HCT116 (cell line): ENCODE measurements at regions not wholly inside any gene's neighbourhood (a gene's known extent, or its start where the extent isn't known, plus 50 kb on each side); places are given as distances from the start of the nearest gene placed in this dataset.

ENCODE experiments used
- ATAC-seq: fragments of 200-7000 bp; cut with Tn5 transposase; 2 replicates; pipeline ENCODE4 v1.9.1; 2020; ENCODE audit warnings: mild to moderate bottlenecking, moderate library complexity
- BruUV-seq: library from RNA; stranded (reverse); fragments of 400-500 nt; replicated peaks from 2 replicates; lab custom pipeline; 2021; lab: Mats Ljungman, UMichigan
- CTCF ChIA-PET: fragments of 300-600 bp; sonication (Branson Sonifier 250); formaldehyde crosslinking; loops from one replicate; lab custom pipeline; 2021; ENCODE audit warnings: antibody characterized with exemption; lab: Charles Lee
- POLR2A ChIA-PET: fragments of 300-600, 350-600 bp; sonication (Branson Sonifier 250); formaldehyde crosslinking; loops from one replicate; lab custom pipeline; 2021; ENCODE audit warnings: antibody characterized with exemption; lab: Charles Lee
- RAD21 ChIA-PET, 2 experiments: fragments of 300-600 bp; sonication (Branson Sonifier 250); formaldehyde crosslinking; loops; one replicate each; lab custom pipeline; 2023; ENCODE audit warnings: low total read pairs in 2 of 2; ENCODE audit not compliant: uncharacterized antibody in 2 of 2, unreplicated experiment in 2 of 2, low non-redundant PET in 1 of 2; lab: Charles Lee
- DNase-seq: peaks from one replicate; pipeline ENCODE4 v3.0.0-alpha.2; 2010; ENCODE audit warnings: low read depth, low spot score
- H2AFZ ChIP-seq: fragments of 200-600 bp; shearing (Covaris generic), sonication (generic); 2 replicates; pipeline ENCODE4 v1.6.1; 2017; ENCODE audit warnings: low read depth, mixed run types, mixed read lengths, antibody characterized with exemption, low read length; ENCODE audit not compliant: poor library complexity, severe bottlenecking
- H3K27ac ChIP-seq: 2 replicates; pipeline ENCODE4 v1.5.1; 2012; ENCODE audit warnings: low read depth, low read length
- H3K27me3 ChIP-seq: fragments of 200-600 bp; sonication (generic); 2 replicates; pipeline ENCODE4 v1.6.1; 2016; ENCODE audit warnings: mixed run types, low read length, mixed read lengths; ENCODE audit not compliant: insufficient read depth
- H3K36me3 ChIP-seq, 2 experiments: fragments of 200-500 bp in 1 of 2; fragments of 200-600 bp in 1 of 2; sonication (Bioruptor generic) in 1 of 2; sonication (generic) in 1 of 2; 2 replicates each; pipeline versions ENCODE4 v1.5.1 to v1.6.1; 2014 to 2016; ENCODE audit warnings: low read length in 2 of 2, inconsistent platforms in 1 of 2, mixed read lengths in 1 of 2, mixed run types in 1 of 2; ENCODE audit not compliant: insufficient read depth in 2 of 2, control insufficient read depth in 1 of 2
- H3K4me1 ChIP-seq, 2 experiments: fragments of 200-600 bp in 1 of 2; sonication (generic) in 1 of 2; 2 replicates each; pipeline versions ENCODE4 v1.5.1 to v1.6.1; 2012 to 2017; ENCODE audit warnings: low read length in 2 of 2, inconsistent platforms in 1 of 2, mild to moderate bottlenecking in 1 of 2, mixed read lengths in 1 of 2, mixed run types in 1 of 2, moderate library complexity in 1 of 2; ENCODE audit not compliant: insufficient read depth in 2 of 2, control insufficient read depth in 1 of 2
- H3K4me2 ChIP-seq: fragments of 200-600 bp; sonication (generic); 2 replicates; pipeline ENCODE4 v1.6.1; 2017; ENCODE audit warnings: mixed run types, low read length, mixed read lengths
- H3K4me3 ChIP-seq, 2 experiments: fragments of 200-600 bp in 1 of 2; sonication (generic) in 1 of 2; replicated peaks in 1 of 2; 2 replicates each; pipeline ENCODE4 v1.5.1; 2011 to 2016; ENCODE audit warnings: low read length in 2 of 2, control low read depth in 1 of 2, low read depth in 1 of 2, mild to moderate bottlenecking in 1 of 2, mixed read lengths in 1 of 2, mixed run types in 1 of 2
- H3K79me2 ChIP-seq: fragments of 200-600 bp; sonication (generic); 2 replicates; pipeline ENCODE4 v1.6.1; 2017; ENCODE audit warnings: mild to moderate bottlenecking, mixed run types, low read length, moderate library complexity, mixed read lengths; ENCODE audit not compliant: insufficient read depth
- H3K9ac ChIP-seq: fragments of 200-600 bp; sonication (generic); 2 replicates; pipeline ENCODE4 v1.6.1; 2016; ENCODE audit warnings: low read length, mixed read lengths
- H3K9me2 ChIP-seq: fragments of 200-600 bp; sonication (generic), shearing (Covaris generic); 2 replicates; pipeline ENCODE4 v1.6.1; 2017; ENCODE audit warnings: mixed run types, mild to moderate bottlenecking, moderate library complexity; ENCODE audit not compliant: insufficient read depth
- H3K9me3 ChIP-seq, 2 experiments: fragments of 200-500 bp in 1 of 2; fragments of 200-600 bp in 1 of 2; sonication (Bioruptor generic) in 1 of 2; sonication (generic) in 1 of 2; 2 replicates each; pipeline ENCODE4 v1.6.1; 2014 to 2017; ENCODE audit warnings: low read length in 2 of 2, mixed read lengths in 2 of 2, inconsistent platforms in 1 of 2, low read depth in 1 of 2, mild to moderate bottlenecking in 1 of 2, mixed run types in 1 of 2, moderate library complexity in 1 of 2; ENCODE audit not compliant: control insufficient read depth in 1 of 2, insufficient read depth in 1 of 2
- H4K20me1 ChIP-seq: fragments of 200-600 bp; sonication (generic), shearing (Covaris generic); 2 replicates; pipeline ENCODE4 v1.6.1; 2017; ENCODE audit warnings: mixed run types, mild to moderate bottlenecking, moderate library complexity; ENCODE audit not compliant: insufficient read depth
- CBX3 ChIP-seq: IDR thresholded peaks from 2 replicates; pipeline ENCODE4 v1.6.1; 2012; ENCODE audit warnings: low read depth
- EGR1 ChIP-seq: IDR thresholded peaks from 2 replicates; pipeline ENCODE4 v1.6.1; 2012; ENCODE audit warnings: low read depth
- EZH2 ChIP-seq: fragments of 200-600 bp; sonication (generic); IDR thresholded peaks from 2 replicates; pipeline ENCODE4 v1.6.1; 2017; ENCODE audit warnings: antibody characterized with exemption, mixed run types
- FOSL1 ChIP-seq: IDR thresholded peaks from 2 replicates; pipeline ENCODE4 v1.6.1; 2012; ENCODE audit warnings: low read depth
- JUND ChIP-seq: IDR thresholded peaks from 2 replicates; pipeline ENCODE4 v1.6.1; 2012
- POLR2A ChIP-seq: IDR thresholded peaks from 2 replicates; pipeline ENCODE4 v1.7.0; 2011; ENCODE audit warnings: borderline replicate concordance; ENCODE audit not compliant: insufficient read depth, insufficient read length; ENCODE audit errors: extremely low read depth
- RAD21 ChIP-seq: IDR thresholded peaks from 2 replicates; pipeline ENCODE4 v1.6.1; 2012; ENCODE audit warnings: low read depth, mild to moderate bottlenecking
- REST ChIP-seq: IDR thresholded peaks from 2 replicates; pipeline ENCODE4 v1.6.1; 2012; ENCODE audit warnings: low read depth
- SP1 ChIP-seq: IDR thresholded peaks from 2 replicates; pipeline ENCODE4 v1.6.1; 2012; ENCODE audit warnings: low read depth
- TCF7L2 ChIP-seq: IDR thresholded peaks from 2 replicates; pipeline ENCODE4 v1.7.0; 2011; ENCODE audit warnings: borderline replicate concordance, inconsistent platforms; ENCODE audit not compliant: insufficient read depth, insufficient read length; ENCODE audit errors: extremely low read depth
- YY1 ChIP-seq: IDR thresholded peaks from 2 replicates; pipeline ENCODE4 v1.6.1; 2011; ENCODE audit warnings: low read length, low read depth, moderate library complexity, mild to moderate bottlenecking; ENCODE audit not compliant: insufficient replicate concordance; ENCODE audit errors: extremely low read depth
- ZNF274 ChIP-seq: fragments of 200-500 bp; sonication (Bioruptor generic); IDR thresholded peaks from 2 replicates; pipeline ENCODE4 v1.6.1; 2014; ENCODE audit warnings: mild to moderate bottlenecking, low read depth, low read length, inconsistent platforms
- intact Hi-C: fragments of 100-400 bp; cut with micrococcal nuclease; formaldehyde crosslinking; loops from 2 replicates; pipeline ENCODE4 v1.10.0; 2022
- TF ChIP-seq, protein P1 (sequence below): IDR thresholded peaks from 2 replicates; pipeline ENCODE4 v1.6.1; 2012
- TF ChIP-seq, protein P2 (sequence below): IDR thresholded peaks from 2 replicates; pipeline ENCODE4 v1.6.1; 2012
- TF ChIP-seq, protein P3 (sequence below), 3 experiments: fragments of 200-600 bp in 1 of 3; sonication (generic) in 1 of 3; IDR thresholded peaks in 2 of 3; conservative IDR thresholded peaks in 1 of 3; 2 replicates each; pipeline ENCODE4 v1.5.1; 2012 to 2017; ENCODE audit warnings: low read depth in 2 of 3, low read length in 2 of 3, antibody characterized with exemption in 1 of 3, borderline replicate concordance in 1 of 3, control low read depth in 1 of 3, mild to moderate bottlenecking in 1 of 3, mixed read lengths in 1 of 3, mixed run types in 1 of 3, moderate library complexity in 1 of 3; ENCODE audit not compliant: insufficient read depth in 1 of 3

DNA sequence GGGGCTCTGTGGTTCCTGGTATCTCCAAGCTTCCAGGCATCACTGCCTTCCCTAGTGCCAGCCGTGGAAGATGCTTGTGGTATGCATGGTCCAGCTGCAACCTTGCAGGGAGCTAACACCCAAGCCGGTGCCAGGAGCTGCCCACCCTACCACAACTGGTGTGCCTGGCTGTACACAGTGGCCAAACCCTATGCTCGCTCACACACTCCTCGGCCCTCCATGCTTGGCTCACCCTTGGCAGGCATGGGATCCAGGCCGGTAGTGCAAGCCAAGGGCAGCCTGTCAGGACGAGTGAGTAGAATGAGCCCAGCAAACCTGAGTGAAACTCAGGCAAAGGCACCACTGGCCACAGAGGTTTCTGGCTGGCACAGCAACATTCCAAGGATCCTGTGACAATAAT, 1676.0 kb downstream of the SLITRK1 start (continued):
- TF ChIP-seq, protein P1, sequence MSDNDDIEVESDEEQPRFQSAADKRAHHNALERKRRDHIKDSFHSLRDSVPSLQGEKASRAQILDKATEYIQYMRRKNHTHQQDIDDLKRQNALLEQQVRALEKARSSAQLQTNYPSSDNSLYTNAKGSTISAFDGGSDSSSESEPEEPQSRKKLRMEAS, result no peak
- no peak for TF ChIP-seq YY1
- TF ChIP-seq ZNF274, result no peak
- TF ChIP-seq TCF7L2, result no peak
- no peak for TF ChIP-seq JUND
- TF ChIP-seq CBX3, result no peak

- no peaks in the 10 kb centered on the region for H4K20me1 ChIP-seq
- H3K9me2 ChIP-seq, result no peaks in the 10 kb centered on the region
- POLR2A ChIA-PET, result no interaction called here
- H3K9me3 ChIP-seq, result no peaks in the 10 kb centered on the region
- no peak for TF ChIP-seq POLR2A
- TF ChIP-seq, protein P2, sequence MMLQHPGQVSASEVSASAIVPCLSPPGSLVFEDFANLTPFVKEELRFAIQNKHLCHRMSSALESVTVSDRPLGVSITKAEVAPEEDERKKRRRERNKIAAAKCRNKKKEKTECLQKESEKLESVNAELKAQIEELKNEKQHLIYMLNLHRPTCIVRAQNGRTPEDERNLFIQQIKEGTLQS, result no peak
- TF ChIP-seq EGR1, result no peak
- TF ChIP-seq, protein P3, sequence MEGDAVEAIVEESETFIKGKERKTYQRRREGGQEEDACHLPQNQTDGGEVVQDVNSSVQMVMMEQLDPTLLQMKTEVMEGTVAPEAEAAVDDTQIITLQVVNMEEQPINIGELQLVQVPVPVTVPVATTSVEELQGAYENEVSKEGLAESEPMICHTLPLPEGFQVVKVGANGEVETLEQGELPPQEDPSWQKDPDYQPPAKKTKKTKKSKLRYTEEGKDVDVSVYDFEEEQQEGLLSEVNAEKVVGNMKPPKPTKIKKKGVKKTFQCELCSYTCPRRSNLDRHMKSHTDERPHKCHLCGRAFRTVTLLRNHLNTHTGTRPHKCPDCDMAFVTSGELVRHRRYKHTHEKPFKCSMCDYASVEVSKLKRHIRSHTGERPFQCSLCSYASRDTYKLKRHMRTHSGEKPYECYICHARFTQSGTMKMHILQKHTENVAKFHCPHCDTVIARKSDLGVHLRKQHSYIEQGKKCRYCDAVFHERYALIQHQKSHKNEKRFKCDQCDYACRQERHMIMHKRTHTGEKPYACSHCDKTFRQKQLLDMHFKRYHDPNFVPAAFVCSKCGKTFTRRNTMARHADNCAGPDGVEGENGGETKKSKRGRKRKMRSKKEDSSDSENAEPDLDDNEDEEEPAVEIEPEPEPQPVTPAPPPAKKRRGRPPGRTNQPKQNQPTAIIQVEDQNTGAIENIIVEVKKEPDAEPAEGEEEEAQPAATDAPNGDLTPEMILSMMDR (IDR thresholded peaks at IDR 0.05 in 2 of 3, conservative IDR thresholded peaks at IDR 0.05 in 1 of 3; ENCODE audit: borderline replicate concordance in 1 of 3, insufficient read depth in 1 of 3, low read depth in 2 of 3, low read length in 2 of 3), result no peak
- no peak for TF ChIP-seq FOSL1
- TF ChIP-seq ZNF274, result no peak
- no peak for TF ChIP-seq RAD21
- no peak for TF ChIP-seq EZH2
- TF ChIP-seq TCF7L2, result no peak
- no peak for TF ChIP-seq SP1
- no peak for TF ChIP-seq CBX3
- TF ChIP-seq REST, result no peak
- TF ChIP-seq YY1, result no peak
- no peak for TF ChIP-seq JUND
- no peak overlapping the region for H3K4me2 ChIP-seq
- no TSS peak for BruUV-seq
- no peak overlapping the region for H2AFZ ChIP-seq
- H3K27me3 ChIP-seq, result no peaks in the 10 kb centered on the region
- no peaks in the 10 kb centered on the region for H3K79me2 ChIP-seq
- H3K9ac ChIP-seq, result no peak overlapping the region
- DNase-seq (no peak), ATAC-seq (no peak)
- CTCF ChIA-PET, result no interaction called here
- H3K36me3 ChIP-seq, result no peaks in the 10 kb centered on the region
- intact Hi-C loops, result no loop called here
- H3K4me1 ChIP-seq, result no peaks in the 10 kb centered on the region
- RAD21 ChIA-PET, result no interaction called here
- H3K27ac ChIP-seq, result no peak overlapping the region
- no peak overlapping the region for H3K4me3 ChIP-seq
These were observed 1679.9 kb downstream of the SLITRK1 start for GRCh38 chr13:82202398-82202797.
